ENCODE measurements at regions not wholly inside any gene's neighbourhood (a gene's known extent, or its start where the extent isn't known, plus 50 kb on each side); places are given as distances from the start of the nearest gene placed in this dataset.

DNA sequence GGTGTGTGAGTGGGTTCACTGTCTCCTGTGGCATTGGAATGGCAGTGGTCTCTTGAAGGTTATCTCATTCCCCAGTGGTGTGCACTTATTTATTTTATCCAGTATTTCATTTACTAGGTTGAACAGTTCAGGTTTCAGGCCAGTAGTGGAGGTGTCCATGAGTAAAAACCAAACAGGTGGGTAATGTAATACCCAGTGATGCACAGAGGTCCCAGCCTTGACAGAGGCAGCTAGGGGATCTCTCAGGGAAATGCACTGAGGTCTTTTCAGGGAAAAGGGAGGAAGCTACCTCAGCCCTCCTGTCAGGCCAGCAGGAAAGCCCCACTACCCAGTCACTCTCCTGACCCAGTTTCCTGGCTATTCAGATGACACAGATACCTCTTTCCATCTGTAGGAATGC is 403.6 kb downstream of the UTRN start:
- no peak for TF ChIP-seq CEBPB (IDR thresholded peaks at IDR 0.05)
- no peak for TF ChIP-seq CREB1 (IDR thresholded peaks at IDR 0.05; ENCODE audit: low read depth)
- TF ChIP-seq TAF1 (IDR thresholded peaks at IDR 0.05; ENCODE audit: low read depth) = no peak
- no peak for TF ChIP-seq TCF12 (IDR thresholded peaks at IDR 0.05; ENCODE audit: low read depth)
- no peak for TF ChIP-seq EP300 (IDR thresholded peaks at IDR 0.05; ENCODE audit: borderline replicate concordance)
- TF ChIP-seq REST (IDR thresholded peaks at IDR 0.05; ENCODE audit: low read depth) = no peak
- no peak for TF ChIP-seq EGR1 (IDR thresholded peaks at IDR 0.05)
